CD4-positive, alpha-beta memory T cell (primary cell): ENCODE measurements at regions not wholly inside any gene's neighbourhood (a gene's known extent, or its start where the extent isn't known, plus 50 kb on each side); places are given as distances from the start of the nearest gene placed in this dataset.
A peak's percentile ranks its signal among the peaks of the same experiment; 100 is the strongest.
"Not testable (repeated sequence)": the region's sequence is repeated elsewhere in the genome, so short reads cannot be mapped to it uniquely, and the experiment has no call there.

Experiments
- CTCF ChIA-PET: fragments of 350-600 bp; sonication (Branson Sonifier 250); formaldehyde crosslinking; loops from one replicate; lab custom pipeline; 2021; ENCODE audit warnings: inconsistent platforms; ENCODE audit not compliant: partially characterized antibody; lab: Charles Lee
- POLR2A ChIA-PET: fragments of 350-600 bp; sonication (Branson Sonifier 250); formaldehyde crosslinking; loops from one replicate; lab custom pipeline; 2021; ENCODE audit not compliant: partially characterized antibody; lab: Charles Lee
- DNase-seq, 5 donors: peaks; one replicate each; pipeline versions ENCODE4 v3.0.0 to v3.0.0-alpha.2; 2020 to 2022; ENCODE audit warnings: mixed read lengths in 1 of 5
- H3K27ac ChIP-seq: one replicate; pipeline ENCODE4 v1.7.0; 2013; ENCODE audit warnings: low read depth, low read length
- H3K27me3 ChIP-seq: 2 replicates; pipeline ENCODE4 v1.7.0; 2013; ENCODE audit warnings: mild to moderate bottlenecking, low read length, moderate library complexity; ENCODE audit not compliant: insufficient read depth
- H3K36me3 ChIP-seq: 2 replicates; pipeline ENCODE4 v1.7.0; 2013; ENCODE audit warnings: mild to moderate bottlenecking, low read length, moderate library complexity; ENCODE audit not compliant: insufficient read depth
- H3K4me1 ChIP-seq: 2 replicates; pipeline ENCODE4 v1.7.0; 2013; ENCODE audit warnings: mild to moderate bottlenecking, low read length, moderate library complexity; ENCODE audit not compliant: insufficient read depth
- H3K4me3 ChIP-seq, 2 donors: one replicate each; pipeline ENCODE4 v1.7.0; 2013; ENCODE audit warnings: low read length in 2 of 2, mild to moderate bottlenecking in 1 of 2
- H3K9me3 ChIP-seq, 2 donors: one replicate each; pipeline ENCODE4 v1.7.0; 2013; ENCODE audit warnings: low read length in 2 of 2, control low read depth in 1 of 2; ENCODE audit not compliant: control insufficient read depth in 1 of 2
- H3K27ac Mint-ChIP-seq, 7 donors: one replicate each; pipeline ENCODE4 v1.8.0; 2020 to 2021; ENCODE audit warnings: mixed read lengths in 7 of 7, mild to moderate bottlenecking in 6 of 7, inconsistent platforms in 3 of 7, moderate library complexity in 3 of 7
- H3K27me3 Mint-ChIP-seq, 2 donors: one replicate each; pipeline ENCODE4 v1.8.0; 2020 to 2021; ENCODE audit warnings: mixed read lengths in 2 of 2
- H3K36me3 Mint-ChIP-seq, 2 donors: one replicate each; pipeline ENCODE4 v1.8.0; 2020 to 2021; ENCODE audit warnings: mixed read lengths in 2 of 2, inconsistent platforms in 1 of 2, mild to moderate bottlenecking in 1 of 2
- H3K4me1 Mint-ChIP-seq, 4 donors: one replicate each; pipeline ENCODE4 v1.8.0; 2020 to 2021; ENCODE audit warnings: mixed read lengths in 4 of 4, mild to moderate bottlenecking in 1 of 4
- H3K4me3 Mint-ChIP-seq, 8 donors: one replicate each; pipeline ENCODE4 v1.8.0; 2020 to 2021; ENCODE audit warnings: mixed read lengths in 8 of 8, mild to moderate bottlenecking in 7 of 8, moderate library complexity in 6 of 8, inconsistent platforms in 3 of 8
- H3K9me3 Mint-ChIP-seq, 8 donors: one replicate each; pipeline ENCODE4 v1.8.0; 2020 to 2021; ENCODE audit warnings: mixed read lengths in 8 of 8, mild to moderate bottlenecking in 5 of 8, inconsistent platforms in 3 of 8, moderate library complexity in 1 of 8
- intact Hi-C: fragments of 100-400 bp; cut with micrococcal nuclease; formaldehyde crosslinking; loops from one replicate; pipeline ENCODE4 v1.15.1; 2023

- H3K9me3 ChIP-seq, H3K9me3 Mint-ChIP-seq, H3K36me3 ChIP-seq, H3K27me3 ChIP-seq, H3K4me1 ChIP-seq, H3K27ac ChIP-seq, POLR2A ChIA-PET, CTCF ChIA-PET, H3K4me3 ChIP-seq, H3K27me3 Mint-ChIP-seq, H3K36me3 Mint-ChIP-seq, intact Hi-C loops: not testable (repeated sequence)
- Mint-ChIP-seq H3K4me1 (peaks cover 2 to 15% (median 5%) of the 10 kb centered on the region in 4 donors), H3K4me3 (peak overlapping the region in 3 of 8 donors; percentile 6 to 70 (median 51)), H3K27ac (peak overlapping the region in 6 of 7 donors; percentile 35 to 80 (median 61))
- peak; percentile 72 to 86 (median 77) for DNase-seq
Observed at GRCh38 chr1:120357046-120357445, 57.8 kb upstream of the NBPF8 start.

GRCh38 chr1:120356170-120356569 is 58.7 kb upstream of the NBPF8 start:
- H3K36me3 Mint-ChIP-seq = not testable (repeated sequence)

GRCh38 chr1:120354618-120355184 is 60.1 kb upstream of the NBPF8 start:
- Histone ChIP-seq H3K27ac (peak overlapping the region; percentile 66), H3K4me3 (peak overlapping the region in 1 of 2 donors; percentile 24)
- CTCF ChIA-PET = not testable (repeated sequence)

More at GRCh38 chr1:120356170-120356569, 58.7 kb upstream of the NBPF8 start:
- H3K36me3 ChIP-seq, H3K27me3 ChIP-seq, H3K4me1 ChIP-seq, H3K4me3 ChIP-seq, H3K27me3 Mint-ChIP-seq, H3K4me3 Mint-ChIP-seq, intact Hi-C loops, H3K27ac ChIP-seq, POLR2A ChIA-PET, CTCF ChIA-PET, H3K9me3 ChIP-seq, H3K9me3 Mint-ChIP-seq: not testable (repeated sequence)
- peak in 1 of 5 donors; percentile 24 for DNase-seq
- H3K27ac Mint-ChIP-seq = peak overlapping the region in 3 of 7 donors; percentile 46 to 74 (median 73)
- H3K4me1 Mint-ChIP-seq = peaks cover 2 to 15% (median 5%) of the 10 kb centered on the region in 4 donors

GRCh38 chr1:120342231-120343073 is 72.4 kb upstream of the NBPF8 start:
- H3K36me3 Mint-ChIP-seq, H3K9me3 ChIP-seq, H3K9me3 Mint-ChIP-seq, H3K4me1 ChIP-seq, H3K27me3 Mint-ChIP-seq, intact Hi-C loops, H3K4me1 Mint-ChIP-seq, POLR2A ChIA-PET, H3K27me3 ChIP-seq, H3K4me3 ChIP-seq, H3K36me3 ChIP-seq, CTCF ChIA-PET: not testable (repeated sequence)
- peak overlapping the region; percentile 71 to 98 (median 87) for H3K27ac Mint-ChIP-seq
- H3K27ac ChIP-seq = peak overlapping the region; percentile 74
- DNase-seq = peak; percentile 24 to 48 (median 30)
- peak overlapping the region; percentile 64 to 97 (median 80) for H3K4me3 Mint-ChIP-seq

More at GRCh38 chr1:120354618-120355184, 60.1 kb upstream of the NBPF8 start:
- peak overlapping the region; percentile 90 to 95 (median 92) for H3K4me3 Mint-ChIP-seq
- intact Hi-C loops, H3K9me3 Mint-ChIP-seq, H3K36me3 ChIP-seq, POLR2A ChIA-PET, H3K27me3 Mint-ChIP-seq, H3K9me3 ChIP-seq, H3K27me3 ChIP-seq, H3K4me1 ChIP-seq, H3K36me3 Mint-ChIP-seq: not testable (repeated sequence)
- H3K4me1 Mint-ChIP-seq = peaks cover 1 to 11% (median 3%) of the 10 kb centered on the region in 4 donors
- DNase-seq = peak; percentile 67 to 81 (median 73)
- peak overlapping the region; percentile 98 to 100 (median 100) for H3K27ac Mint-ChIP-seq

- H3K36me3 Mint-ChIP-seq, H3K9me3 ChIP-seq, CTCF ChIA-PET, H3K4me1 ChIP-seq, H3K27me3 Mint-ChIP-seq, H3K27me3 ChIP-seq, intact Hi-C loops, POLR2A ChIA-PET, H3K4me1 Mint-ChIP-seq, H3K9me3 Mint-ChIP-seq, H3K36me3 ChIP-seq: not testable (repeated sequence)
- H3K4me3 Mint-ChIP-seq = peak overlapping the region; percentile 70 to 92 (median 84)
- H3K27ac ChIP-seq = peak overlapping the region; percentile 74
- peak in 3 of 5 donors; percentile 16 to 37 (median 32) for DNase-seq
- peak overlapping the region; percentile 68 to 98 (median 96) for H3K27ac Mint-ChIP-seq
- peak overlapping the region in 1 of 2 donors; percentile 43 for H3K4me3 ChIP-seq
Observed at GRCh38 chr1:120341756-120342155, 73.1 kb upstream of the NBPF8 start.

GRCh38 chr1:120340838-120341751 is 73.7 kb upstream of the NBPF8 start:
- intact Hi-C loops = not testable (repeated sequence)
- H3K4me3 ChIP-seq = peak overlapping the region in 1 of 2 donors; percentile 43

GRCh38 chr1:120315738-120316137 is 99.1 kb upstream of the NBPF8 start:
- H3K36me3 ChIP-seq, H3K4me3 Mint-ChIP-seq, H3K27ac ChIP-seq, H3K4me1 Mint-ChIP-seq, DNase-seq, H3K4me3 ChIP-seq, POLR2A ChIA-PET, H3K4me1 ChIP-seq, H3K9me3 Mint-ChIP-seq, H3K27me3 Mint-ChIP-seq, H3K27ac Mint-ChIP-seq, H3K36me3 Mint-ChIP-seq, H3K27me3 ChIP-seq, CTCF ChIA-PET, intact Hi-C loops, H3K9me3 ChIP-seq: not testable (repeated sequence)

More at GRCh38 chr1:120340838-120341751, 73.7 kb upstream of the NBPF8 start:
- H3K9me3 Mint-ChIP-seq, H3K4me1 ChIP-seq, H3K36me3 ChIP-seq, H3K27me3 ChIP-seq, POLR2A ChIA-PET, H3K36me3 Mint-ChIP-seq, H3K4me1 Mint-ChIP-seq, H3K27me3 Mint-ChIP-seq, H3K9me3 ChIP-seq, CTCF ChIA-PET: not testable (repeated sequence)
- H3K27ac ChIP-seq = peak overlapping the region; percentile 74
- DNase-seq = peak; percentile 76 to 88 (median 82)
- peak overlapping the region; percentile 74 to 98 (median 96) for H3K27ac Mint-ChIP-seq
- H3K4me3 Mint-ChIP-seq = peak overlapping the region; percentile 54 to 92 (median 84)
